ENCODE measurements at regions not wholly inside any gene's neighbourhood (a gene's known extent, or its start where the extent isn't known, plus 50 kb on each side); places are given as distances from the start of the nearest gene placed in this dataset.

- TF ChIP-seq NFE2L1 (CRISPR knock-in tag; IDR thresholded peaks at IDR 0.05) (no peak), CTCF (IDR thresholded peaks at IDR 0.05) (no peak), MAX (CRISPR knock-in tag; IDR thresholded peaks at IDR 0.05) (no peak), FOXP1 (CRISPR knock-in tag; IDR thresholded peaks at IDR 0.05; ENCODE audit: borderline replicate concordance) (no peak), E2F5 (CRISPR knock-in tag; IDR thresholded peaks at IDR 0.05) (no peak), NFYB (CRISPR knock-in tag; conservative IDR thresholded peaks at IDR 0.05; ENCODE audit: low read depth) (no peak)
Measured at GRCh38 chr6:11339380-11339779, 106.9 kb upstream of the NEDD9 start.

All from WTC11 (cell line).